ENCODE measurements at regions not wholly inside any gene's neighbourhood (a gene's known extent, or its start where the extent isn't known, plus 50 kb on each side); places are given as distances from the start of the nearest gene placed in this dataset.
"Not testable (repeated sequence)": the region's sequence is repeated elsewhere in the genome, so short reads cannot be mapped to it uniquely, and the experiment has no call there.

- DNase-seq = no peak
Measured at GRCh38 chr16:13708347-13709120, 211.4 kb upstream of the ERCC4 start.

DNA sequence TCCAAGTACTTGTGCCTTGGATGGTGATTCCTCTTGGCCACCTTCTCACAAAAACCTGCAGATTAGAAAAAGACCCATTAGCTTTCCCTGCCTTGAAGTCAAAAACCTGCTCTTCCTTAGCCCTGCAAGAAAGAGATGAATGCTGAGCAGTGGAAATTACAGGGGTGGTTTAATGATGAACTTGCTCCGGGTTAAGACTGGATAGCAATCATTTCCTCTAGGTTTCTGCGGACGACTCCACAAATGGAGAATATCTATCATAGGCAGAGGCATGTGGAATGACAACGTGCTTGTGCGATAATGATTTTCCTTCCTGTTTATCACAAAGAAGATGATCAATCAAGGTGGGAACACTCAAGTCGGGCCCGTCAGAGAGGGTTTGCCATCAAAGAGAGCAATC is 201.2 kb upstream of the ERCC4 start:
- no peak for DNase-seq

DNA sequence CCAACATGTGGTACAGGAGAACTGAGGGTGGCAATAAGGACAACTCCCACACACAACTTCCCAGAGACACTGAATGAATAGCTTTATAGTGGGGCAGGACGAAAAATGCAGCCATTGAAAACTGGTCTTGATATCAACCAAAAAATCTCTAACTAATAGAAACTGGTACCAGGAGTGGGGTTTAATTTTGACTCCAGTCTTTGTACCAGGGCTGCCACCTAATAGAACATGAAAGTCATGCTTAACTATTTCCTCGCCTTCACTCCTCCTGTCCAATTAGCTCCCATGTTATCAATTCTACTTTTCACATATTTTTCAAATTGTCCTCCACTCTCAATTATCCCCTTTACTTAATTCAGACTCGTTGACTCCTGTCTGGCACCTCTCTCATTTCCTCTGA is 192.0 kb upstream of the ERCC4 start:
- DNase-seq = no peak

- no peak for DNase-seq
Measured at GRCh38 chr16:13733561-13733960, 186.4 kb upstream of the ERCC4 start.

DNA sequence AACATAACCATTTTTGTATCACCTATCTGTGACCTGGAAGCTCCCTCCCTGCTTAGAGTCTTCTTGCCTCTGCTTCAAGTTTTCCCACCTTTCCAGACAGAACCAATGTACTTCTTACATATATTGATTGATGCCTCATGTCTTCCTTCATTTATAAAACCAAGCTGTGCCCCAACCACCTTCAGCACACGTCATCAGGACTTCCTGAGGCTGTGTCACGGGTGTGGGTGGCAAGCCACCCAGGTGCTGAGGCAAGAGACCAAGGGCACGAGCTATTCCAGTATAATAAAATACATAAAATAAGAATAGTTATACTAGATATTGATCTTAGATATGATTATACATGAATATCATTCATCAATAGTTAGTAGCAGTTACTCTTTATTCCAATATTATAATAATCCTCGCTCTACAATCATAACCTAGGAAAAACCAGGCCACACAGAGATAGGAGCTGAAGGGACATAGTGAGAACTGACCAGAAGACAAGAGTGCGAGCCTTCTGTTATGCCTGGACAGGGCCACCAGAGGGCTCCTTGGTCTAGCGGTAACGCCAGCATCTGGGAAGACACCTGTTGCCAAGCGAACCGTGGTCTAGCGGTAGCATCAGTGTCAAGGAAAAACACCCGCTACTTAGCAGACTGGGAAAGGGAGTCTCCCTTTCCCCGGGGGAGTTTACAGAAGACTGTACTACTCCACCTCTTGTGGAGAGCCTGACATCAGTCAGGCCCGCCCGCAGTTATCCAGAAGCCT is 180.2 kb upstream of the ERCC4 start:
- DNase-seq = not testable (repeated sequence)

GRCh38 chr16:13742928-13743327 is 177.0 kb upstream of the ERCC4 start:
- no peak for DNase-seq

GRCh38 chr16:13743571-13743970 is 176.4 kb upstream of the ERCC4 start:
- no peak for DNase-seq

DNA sequence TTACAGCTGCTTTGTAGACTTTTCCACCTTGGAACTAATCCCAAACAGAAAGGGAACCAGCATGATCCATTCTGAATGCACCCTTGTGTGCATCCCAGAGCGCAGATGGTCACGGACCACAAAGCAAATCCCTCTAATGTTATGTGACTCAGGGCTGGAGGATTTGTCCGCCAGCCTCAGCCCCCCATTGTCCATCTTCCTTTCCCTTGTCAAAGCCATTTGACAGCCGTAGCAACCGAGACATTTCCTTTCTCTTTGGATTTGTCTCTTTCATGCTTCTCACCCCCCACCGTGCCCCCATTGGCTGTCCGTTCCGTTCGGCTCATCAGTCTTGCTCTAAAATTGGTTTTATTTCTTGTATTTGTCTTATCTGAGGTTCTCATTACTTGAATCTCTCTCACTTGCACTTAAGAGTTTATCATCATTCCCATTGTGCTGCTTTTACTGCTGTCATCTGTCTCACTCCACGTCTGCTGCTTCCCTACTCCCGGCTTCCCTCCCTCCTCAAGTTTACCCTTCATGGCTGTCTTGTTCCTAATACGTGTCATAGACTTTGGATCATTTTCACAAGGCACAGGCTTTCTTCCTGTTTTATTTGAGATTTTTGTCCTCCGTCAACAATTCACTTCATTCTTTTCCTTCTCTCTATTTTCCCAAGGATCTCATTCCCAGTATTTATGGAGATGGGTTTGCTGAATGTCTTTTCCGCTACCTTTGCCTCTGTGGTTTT is 163.4 kb upstream of the ERCC4 start:
- no peak for DNase-seq

DNA sequence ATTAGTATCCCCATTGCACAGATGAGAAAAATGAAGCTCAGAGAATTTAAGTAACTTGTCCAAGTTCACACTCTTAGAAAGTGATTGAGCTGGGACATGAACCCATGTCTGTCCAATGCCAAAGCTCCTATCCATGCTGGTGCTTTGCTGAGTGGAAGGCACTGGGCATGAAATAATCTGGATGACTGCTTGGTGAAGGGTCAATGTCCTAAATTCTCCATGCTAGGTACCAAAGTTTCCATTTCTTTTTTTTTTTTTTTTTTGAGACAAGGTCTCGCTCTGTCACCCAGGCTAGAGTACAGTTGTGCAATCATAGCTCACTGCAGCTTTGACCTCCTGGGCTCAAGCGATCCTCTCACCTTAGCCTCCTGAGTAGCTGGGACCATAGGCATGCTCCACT is 153.6 kb upstream of the ERCC4 start:
- no peak for DNase-seq

DNA sequence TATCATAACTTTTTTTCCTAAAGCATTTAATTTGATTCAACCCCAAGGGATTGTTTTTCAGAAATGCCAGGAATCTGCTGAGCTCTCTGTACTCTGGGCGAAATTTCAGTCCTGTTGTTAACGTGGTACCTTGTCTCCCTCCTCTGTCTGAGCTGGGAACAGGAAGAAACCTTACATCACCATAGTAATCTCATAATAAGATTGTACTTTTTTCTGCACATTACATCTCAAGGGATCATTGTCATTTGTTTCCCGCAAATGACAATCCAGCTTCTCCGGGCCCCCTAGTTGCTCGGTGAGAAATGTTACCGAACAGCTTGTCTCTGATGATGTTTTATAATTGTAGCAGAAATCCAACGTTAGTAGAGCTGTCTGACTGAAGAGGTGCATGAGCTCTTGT is 152.7 kb upstream of the ERCC4 start:
- peak in 1 of 56 donors; percentile 4 for DNase-seq

DNA sequence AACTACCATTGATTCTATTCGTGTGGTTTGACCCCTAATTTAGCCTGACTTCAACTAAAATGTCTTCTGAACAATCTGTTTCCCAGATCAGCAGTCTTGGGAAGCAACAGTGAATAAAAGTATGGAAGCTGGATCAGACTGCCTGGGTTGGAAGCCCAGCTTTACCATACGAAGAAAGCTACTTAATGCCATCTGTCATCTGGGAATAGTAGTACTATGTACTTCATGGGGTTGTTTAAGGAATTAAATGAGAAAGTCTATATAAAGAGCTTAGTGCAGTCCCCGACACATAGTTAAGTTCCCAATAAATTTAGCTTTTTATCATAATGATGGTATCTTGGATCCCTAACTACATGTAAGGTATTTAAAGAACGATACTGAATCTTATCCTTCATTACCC is 151.5 kb upstream of the ERCC4 start:
- no peak for DNase-seq

DNA sequence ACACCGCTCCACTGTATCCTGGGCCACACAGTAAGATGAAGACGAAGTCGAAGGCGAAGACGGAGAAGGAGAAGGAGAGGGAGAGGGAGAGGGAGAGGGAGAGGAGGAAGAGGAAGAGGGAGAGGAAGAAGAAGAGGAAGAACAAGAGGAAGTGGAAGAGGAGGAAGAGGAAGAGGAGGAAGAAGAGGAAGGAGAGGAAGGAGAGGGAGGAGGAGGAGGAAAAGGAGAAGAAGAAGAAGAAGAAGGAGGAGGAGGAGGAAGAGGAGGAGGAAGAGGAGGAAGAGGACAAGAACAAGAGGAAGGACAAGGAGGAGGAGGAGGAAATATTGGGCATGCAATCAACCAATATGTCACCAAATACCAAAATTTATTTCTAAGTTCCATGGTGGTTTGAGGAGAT is 149.5 kb upstream of the ERCC4 start:
- no peak for DNase-seq

GRCh38 chr16:13772782-13773181 is 147.2 kb upstream of the ERCC4 start:
- DNase-seq = no peak

GRCh38 chr16:13779676-13780075 is 140.3 kb upstream of the ERCC4 start:
- DNase-seq = no peak

GRCh38 chr16:13780406-13781168 is 139.4 kb upstream of the ERCC4 start:
- peak in 1 of 56 donors; percentile 1 for DNase-seq

GRCh38 chr16:13781169-13781564 is 138.8 kb upstream of the ERCC4 start:
- DNase-seq = no peak

DNA sequence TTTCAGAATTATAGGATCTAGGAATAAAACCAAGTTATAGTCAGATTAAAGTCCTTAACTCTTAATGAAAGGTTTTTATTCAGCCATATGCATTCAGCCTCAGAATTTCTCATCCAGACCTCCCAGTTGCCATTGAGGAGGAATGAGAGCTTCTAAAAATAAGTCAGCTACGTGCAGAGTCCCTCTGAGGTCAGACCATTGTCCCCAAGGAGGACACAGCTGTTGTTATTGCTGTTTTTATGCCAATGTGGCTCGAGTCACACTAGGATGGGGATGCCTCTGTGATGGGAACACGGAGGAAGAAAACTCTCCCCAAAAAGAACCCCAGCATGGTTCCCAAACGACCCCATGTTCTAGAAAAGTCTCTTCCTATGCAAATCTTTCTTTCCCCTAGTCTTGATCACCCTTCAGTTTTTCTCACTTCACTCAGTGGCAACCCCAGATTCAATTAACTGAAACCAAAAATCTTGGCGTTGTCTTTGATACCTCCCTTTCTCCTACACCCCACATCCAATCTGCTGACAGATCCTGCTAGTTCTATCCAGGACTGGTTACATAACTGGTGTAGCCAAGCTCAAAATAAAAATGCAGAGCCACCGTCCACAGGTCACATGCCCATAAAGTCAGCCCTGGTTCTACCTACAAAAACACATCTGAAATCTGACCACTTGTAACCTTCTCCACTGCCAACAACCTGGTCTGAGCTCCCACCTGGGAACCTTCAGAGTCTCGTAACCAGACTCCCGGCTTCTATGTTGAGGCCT is 138.2 kb upstream of the ERCC4 start:
- no peak for DNase-seq

DNA sequence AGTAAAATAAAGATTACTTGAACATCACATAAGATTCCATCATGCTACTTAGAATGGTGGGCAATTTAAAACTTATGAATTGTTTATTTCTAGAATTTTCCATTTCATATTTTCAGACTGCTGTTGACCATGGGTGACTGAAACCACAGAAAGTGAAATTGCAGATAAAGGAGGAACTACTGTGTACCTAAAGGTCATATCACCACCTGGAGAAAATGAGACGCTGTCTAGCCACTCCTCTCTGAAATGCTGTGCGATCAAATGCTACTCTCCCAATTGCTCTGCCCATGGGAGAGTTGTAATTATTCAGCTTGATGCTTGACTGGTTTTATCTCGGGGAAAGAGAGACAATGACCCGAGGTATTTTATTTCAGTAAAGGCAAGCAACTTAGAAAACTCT is 128.9 kb upstream of the ERCC4 start:
- no peak for DNase-seq

GRCh38 chr16:13793841-13794409 is 126.0 kb upstream of the ERCC4 start:
- DNase-seq = peak in 24 of 56 donors; percentile 1 to 47 (median 8)

DNA sequence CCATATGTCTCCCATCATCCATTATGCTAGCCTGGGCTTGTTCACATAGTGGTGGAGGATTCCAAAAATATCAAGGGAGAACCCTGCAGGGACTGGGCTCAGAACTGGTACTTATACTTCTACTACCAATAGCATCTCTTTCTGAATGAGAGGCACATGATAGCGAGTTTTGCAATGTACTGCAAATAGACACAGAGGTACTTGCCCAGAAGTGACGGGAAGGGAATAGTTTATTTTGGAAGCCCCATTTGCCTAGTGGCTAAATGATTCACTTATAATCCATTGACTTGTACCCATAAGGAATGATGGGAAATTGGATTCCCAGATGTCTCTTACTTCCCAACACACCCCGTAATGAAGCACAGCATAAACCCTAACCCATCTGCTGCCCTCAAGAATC is 124.8 kb upstream of the ERCC4 start:
- DNase-seq = no peak
